Mesendoderm (in vitro differentiated cells): ENCODE measurements at regions not wholly inside any gene's neighbourhood (a gene's known extent, or its start where the extent isn't known, plus 50 kb on each side); places are given as distances from the start of the nearest gene placed in this dataset.

Experiments
- DNase-seq: peaks from one replicate; pipeline ENCODE4 v3.0.0; 2013
- H2AK5ac ChIP-seq: 2 replicates; pipeline ENCODE4 v1.6.1; 2013; ENCODE audit warnings: low read length, inconsistent platforms
- H2BK120ac ChIP-seq: 2 replicates; pipeline ENCODE4 v1.6.1; 2013; ENCODE audit warnings: low read depth, mild to moderate bottlenecking, low read length, moderate library complexity, mixed read lengths
- H2BK15ac ChIP-seq: replicated peaks from 2 replicates; pipeline ENCODE4 v1.6.1; 2013; ENCODE audit warnings: low read depth, mild to moderate bottlenecking, moderate library complexity
- H2BK5ac ChIP-seq: 2 replicates; pipeline ENCODE4 v1.6.1; 2013; ENCODE audit warnings: low read length, inconsistent platforms
- H3K18ac ChIP-seq: 2 replicates; pipeline ENCODE4 v1.6.1; 2013; ENCODE audit warnings: mild to moderate bottlenecking, low read length, mixed read lengths
- H3K23ac ChIP-seq: one replicate; pipeline ENCODE4 v1.6.1; 2013; ENCODE audit warnings: low read length
- H3K27ac ChIP-seq: 2 replicates; pipeline ENCODE4 v1.5.1; 2013; ENCODE audit warnings: low read depth, mild to moderate bottlenecking, inconsistent platforms, low read length, moderate library complexity
- H3K27me3 ChIP-seq: 2 replicates; pipeline ENCODE4 v1.6.1; 2013; ENCODE audit warnings: low read length, control low read depth, mild to moderate bottlenecking, inconsistent platforms; ENCODE audit not compliant: insufficient read depth, poor library complexity
- H3K36me3 ChIP-seq: 2 replicates; pipeline ENCODE4 v1.6.1; 2013; ENCODE audit warnings: low read length, inconsistent platforms; ENCODE audit not compliant: control insufficient read depth, insufficient read depth
- H3K4ac ChIP-seq: one replicate; pipeline ENCODE4 v1.6.1; 2013; ENCODE audit warnings: low read depth, mild to moderate bottlenecking, low read length, moderate library complexity
- H3K4me1 ChIP-seq: 2 replicates; pipeline ENCODE4 v1.6.1; 2013; ENCODE audit warnings: low read depth, low read length, inconsistent platforms; ENCODE audit not compliant: control insufficient read depth
- H3K4me2 ChIP-seq: 2 replicates; pipeline ENCODE4 v1.6.1; 2013; ENCODE audit warnings: low read length
- H3K4me3 ChIP-seq: 2 replicates; pipeline ENCODE4 v1.5.1; 2013; ENCODE audit warnings: mild to moderate bottlenecking, low read length
- H3K56ac ChIP-seq: one replicate; pipeline ENCODE4 v1.6.1; 2013; ENCODE audit warnings: low read length
- H3K79me1 ChIP-seq: 2 replicates; pipeline ENCODE4 v1.6.1; 2013; ENCODE audit warnings: low read length, inconsistent platforms
- H3K79me2 ChIP-seq: 2 replicates; pipeline ENCODE4 v1.6.1; 2013; ENCODE audit warnings: mild to moderate bottlenecking, low read length; ENCODE audit not compliant: control insufficient read depth, insufficient read depth
- H3K9ac ChIP-seq: 2 replicates; pipeline ENCODE4 v1.6.1; 2013; ENCODE audit warnings: low read length, inconsistent platforms
- H4K5ac ChIP-seq: one replicate; pipeline ENCODE4 v1.6.1; 2013; ENCODE audit warnings: low read length
- H4K8ac ChIP-seq: one replicate; pipeline ENCODE4 v1.6.1; 2013; ENCODE audit warnings: low read depth, mild to moderate bottlenecking, control low read depth, low read length, moderate library complexity
- WGBS: extraction: QIAGEN DNeasy Blood & Tissue Kit; methylation state at CpG from one replicate; pipeline ENCODE4 v1.1.7; 2013; ENCODE audit warnings: low lambda C conversion rate, missing lambda C conversion rate; ENCODE audit not compliant: insufficient coverage; ENCODE audit errors: extremely low coverage; 5-methylcytosine and 5-hydroxymethylcytosine counted together

- Histone ChIP-seq H3K23ac (no peak overlapping the region), H3K4ac (no peak overlapping the region), H3K9ac (no peak overlapping the region), H3K79me2 (no peaks in the 10 kb centered on the region), H3K4me1 (no peaks in the 10 kb centered on the region), H4K5ac (no peak overlapping the region), H3K27me3 (no peaks in the 10 kb centered on the region), H3K27ac (no peak overlapping the region), H2AK5ac (no peak overlapping the region), H4K8ac (no peak overlapping the region), H3K18ac (no peak overlapping the region), H3K56ac (no peak overlapping the region), H3K79me1 (no peaks in the 10 kb centered on the region), H3K36me3 (no peaks in the 10 kb centered on the region), H3K4me3 (no peak overlapping the region), H2BK120ac (no peak overlapping the region), H3K4me2 (no peak overlapping the region), H2BK5ac (no peak overlapping the region), H2BK15ac (no peak overlapping the region)
- no CpG with 5 or more reads among the region's 1 CpG for WGBS
- DNase-seq, result no peak
These were observed 145.1 kb downstream of the TM2D1 start for GRCh38 chr1:61579802-61580201.

- Histone ChIP-seq H3K79me1 (no peaks in the 10 kb centered on the region), H3K27ac (no peak overlapping the region), H3K4me1 (no peaks in the 10 kb centered on the region), H3K27me3 (no peaks in the 10 kb centered on the region), H2BK15ac (no peak overlapping the region), H3K56ac (no peak overlapping the region), H3K4me3 (no peak overlapping the region), H4K5ac (no peak overlapping the region), H3K36me3 (no peaks in the 10 kb centered on the region), H2BK5ac (no peak overlapping the region), H3K4me2 (no peak overlapping the region), H4K8ac (no peak overlapping the region), H3K79me2 (no peaks in the 10 kb centered on the region), H3K9ac (no peak overlapping the region), H2BK120ac (no peak overlapping the region), H3K4ac (no peak overlapping the region), H3K23ac (no peak overlapping the region), H3K18ac (no peak overlapping the region), H2AK5ac (no peak overlapping the region)
- WGBS, result no CpG with 5 or more reads among the region's 3 CpGs
- peak; percentile 31 for DNase-seq
These were observed 152.9 kb downstream of the TM2D1 start for GRCh38 chr1:61572046-61572445.

- H2AK5ac ChIP-seq, result no peak overlapping the region
- WGBS, result no CpG with 5 or more reads among the region's 1 CpG
- H3K9ac ChIP-seq, result no peak overlapping the region
- H3K27me3 ChIP-seq, result no peaks in the 10 kb centered on the region
- no peaks in the 10 kb centered on the region for H3K79me1 ChIP-seq
- no peak overlapping the region for H3K18ac ChIP-seq
- H3K4ac ChIP-seq, result no peak overlapping the region
- DNase-seq, result no peak
- no peak overlapping the region for H3K56ac ChIP-seq
- no peak overlapping the region for H3K4me3 ChIP-seq
- H3K4me2 ChIP-seq, result no peak overlapping the region
- H2BK120ac ChIP-seq, result no peak overlapping the region
- H4K8ac ChIP-seq, result no peak overlapping the region
- no peaks in the 10 kb centered on the region for H3K36me3 ChIP-seq
- H4K5ac ChIP-seq, result no peak overlapping the region
- H3K23ac ChIP-seq, result no peak overlapping the region
- H3K27ac ChIP-seq, result no peak overlapping the region
- H2BK5ac ChIP-seq, result no peak overlapping the region
- no peaks in the 10 kb centered on the region for H3K79me2 ChIP-seq
- no peaks in the 10 kb centered on the region for H3K4me1 ChIP-seq
- H2BK15ac ChIP-seq, result no peak overlapping the region
These were observed 154.8 kb downstream of the TM2D1 start for GRCh38 chr1:61570191-61570590.

GRCh38 chr1:61569303-61569621 is 155.7 kb downstream of the TM2D1 start:
- Histone ChIP-seq H2BK5ac (no peak overlapping the region), H3K4ac (no peak overlapping the region), H2BK15ac (no peak overlapping the region), H3K79me2 (no peaks in the 10 kb centered on the region), H3K4me3 (no peak overlapping the region), H3K18ac (no peak overlapping the region), H4K8ac (no peak overlapping the region), H3K36me3 (no peaks in the 10 kb centered on the region), H3K79me1 (no peaks in the 10 kb centered on the region), H2AK5ac (no peak overlapping the region), H3K27ac (no peak overlapping the region), H3K23ac (no peak overlapping the region), H2BK120ac (no peak overlapping the region), H3K56ac (no peak overlapping the region), H3K4me2 (no peak overlapping the region), H4K5ac (no peak overlapping the region), H3K27me3 (no peaks in the 10 kb centered on the region), H3K9ac (no peak overlapping the region), H3K4me1 (no peaks in the 10 kb centered on the region)
- no peak for DNase-seq
- no CpG with 5 or more reads among the region's 2 CpGs for WGBS

GRCh38 chr1:61568460-61569302 is 156.3 kb downstream of the TM2D1 start:
- no peaks in the 10 kb centered on the region for H3K79me1 ChIP-seq
- no peaks in the 10 kb centered on the region for H3K79me2 ChIP-seq
- H3K18ac ChIP-seq, result no peak overlapping the region
- no peak overlapping the region for H3K4me2 ChIP-seq
- no peak overlapping the region for H4K5ac ChIP-seq
- peak; percentile 17 for DNase-seq
- no peak overlapping the region for H3K56ac ChIP-seq
- H2AK5ac ChIP-seq, result no peak overlapping the region
- H3K23ac ChIP-seq, result no peak overlapping the region
- H4K8ac ChIP-seq, result no peak overlapping the region
- H3K9ac ChIP-seq, result no peak overlapping the region
- no peak overlapping the region for H2BK120ac ChIP-seq
- H3K4ac ChIP-seq, result no peak overlapping the region
- H3K36me3 ChIP-seq, result no peaks in the 10 kb centered on the region
- no peak overlapping the region for H2BK5ac ChIP-seq
- no peaks in the 10 kb centered on the region for H3K4me1 ChIP-seq
- H2BK15ac ChIP-seq, result no peak overlapping the region
- no peaks in the 10 kb centered on the region for H3K27me3 ChIP-seq
- H3K4me3 ChIP-seq, result no peak overlapping the region
- no CpG with 5 or more reads among the region's 5 CpGs for WGBS
- H3K27ac ChIP-seq, result no peak overlapping the region

- Histone ChIP-seq H3K4ac (no peak overlapping the region), H3K23ac (no peak overlapping the region), H3K27me3 (no peaks in the 10 kb centered on the region), H3K79me2 (no peaks in the 10 kb centered on the region), H3K4me1 (no peaks in the 10 kb centered on the region), H3K56ac (no peak overlapping the region), H2AK5ac (no peak overlapping the region), H3K27ac (no peak overlapping the region), H4K5ac (no peak overlapping the region), H3K36me3 (no peaks in the 10 kb centered on the region), H3K18ac (no peak overlapping the region), H2BK5ac (no peak overlapping the region), H4K8ac (no peak overlapping the region), H3K4me2 (no peak overlapping the region), H3K9ac (no peak overlapping the region), H2BK15ac (no peak overlapping the region), H3K79me1 (no peaks in the 10 kb centered on the region), H2BK120ac (no peak overlapping the region), H3K4me3 (no peak overlapping the region)
- no CpG with 5 or more reads among the region's 1 CpG for WGBS
- DNase-seq, result no peak
These were observed 158.8 kb downstream of the TM2D1 start for GRCh38 chr1:61566177-61566576.
